PC-9 (cell line): ENCODE measurements at regions not wholly inside any gene's neighbourhood (a gene's known extent, or its start where the extent isn't known, plus 50 kb on each side); places are given as distances from the start of the nearest gene placed in this dataset.

Experiments used
- CTCF ChIP-seq: fragments of 200-600 bp; sonication (generic); conservative IDR thresholded peaks from 2 replicates; pipeline ENCODE4 v1.6.1; 2017; ENCODE audit warnings: mixed run types, antibody characterized with exemption, mild to moderate bottlenecking, moderate library complexity
- EZH2 ChIP-seq: fragments of 200-600 bp; sonication (generic); IDR thresholded peaks from 2 replicates; pipeline ENCODE4 v1.8.0; 2017; ENCODE audit warnings: antibody characterized with exemption, low read depth

GRCh38 chr9:1658661-1659362, 356.3 kb upstream of the SMARCA2 start:
- TF ChIP-seq EZH2 (no peak), CTCF (no peak)
